Body of pancreas (tissue), 4 donors: ENCODE measurements at regions not wholly inside any gene's neighbourhood (a gene's known extent, or its start where the extent isn't known, plus 50 kb on each side); places are given as distances from the start of the nearest gene placed in this dataset.

Experiments
- ATAC-seq: fragments of 150-250 bp; one replicate; pipeline ENCODE4 v1.9.1; 2016
- DNase-seq, 4 donors: peaks; one replicate each; pipeline ENCODE4 v3.0.0-alpha.2; 2019
- H3K27ac ChIP-seq, 4 donors: fragments of 200-600 bp; sonication (generic); 1 replicate in 3 of 4; 2 replicates in 1 of 4; pipeline versions ENCODE4 v1.5.1 to v1.6.1; 2016 to 2019; ENCODE audit warnings: mild to moderate bottlenecking in 1 of 4, mixed read lengths in 1 of 4, moderate library complexity in 1 of 4
- H3K27me3 ChIP-seq, 2 donors: fragments of 200-600 bp; sonication (generic); one replicate each; pipeline ENCODE4 v1.6.0; 2016; ENCODE audit warnings: mild to moderate bottlenecking in 1 of 2
- H3K36me3 ChIP-seq, 2 donors: fragments of 200-600 bp; sonication (generic); replicated peaks in 1 of 2; 2 replicates each; pipeline ENCODE4 v1.5.1; 2016; ENCODE audit warnings: low read depth in 2 of 2; ENCODE audit not compliant: insufficient read depth in 1 of 2
- H3K4me1 ChIP-seq: fragments of 200-600 bp; sonication (generic); one replicate; pipeline ENCODE4 v1.6.0; 2016
- H3K4me3 ChIP-seq, 2 donors: fragments of 200-600 bp; sonication (generic); 1 replicate in 1 of 2; 2 replicates in 1 of 2; pipeline ENCODE4 v1.5.1; 2016 to 2019
- H3K9me3 ChIP-seq, 3 donors: fragments of 200-600 bp; sonication (generic); 1 replicate in 2 of 3; 2 replicates in 1 of 3; pipeline ENCODE4 v1.5.1; 2016
- CTCF ChIP-seq, 7 experiments: fragments of 450-650 bp in 4 of 7; fragments of 200-600 bp in 3 of 7; sonication (generic) in 3 of 7; IDR thresholded peaks; one replicate each; pipeline ENCODE4 v1.5.1; 2016 to 2019; ENCODE audit warnings: antibody characterized with exemption in 7 of 7
- POLR2A ChIP-seq, 3 donors: fragments of 450-650 bp; IDR thresholded peaks; one replicate each; pipeline ENCODE4 v1.6.1; 2016; ENCODE audit warnings: antibody characterized with exemption in 3 of 3, mild to moderate bottlenecking in 2 of 3
- WGBS, 2 donors: methylation state at CpG; one replicate each; pipeline ENCODE4 v1.1.5; 2017; 5-methylcytosine and 5-hydroxymethylcytosine counted together
- intact Hi-C: fragments of 100-400 bp; cut with DNase I; formaldehyde crosslinking; loops from one replicate; pipeline ENCODE4 v1.15.1; 2023

GRCh38 chr15:92336419-92336987 lies 57.2 kb upstream of the ST8SIA2 start:
- H3K27ac ChIP-seq = no peak overlapping the region
- 56 to 66% methylated on average over 2 of the region's 2 CpGs for WGBS, 2 donors
- no peaks in the 10 kb centered on the region for H3K9me3 ChIP-seq
- intact Hi-C loops = no loop called here
- TF ChIP-seq CTCF (IDR thresholded peaks at IDR 0.05) (no peak), POLR2A (IDR thresholded peaks at IDR 0.05) (no peak)
- H3K4me3 ChIP-seq = no peak overlapping the region
- ATAC-seq (no peak), DNase-seq (no peak)
- no peaks in the 10 kb centered on the region for H3K27me3 ChIP-seq
- no peaks in the 10 kb centered on the region for H3K36me3 ChIP-seq
- no peaks in the 10 kb centered on the region for H3K4me1 ChIP-seq

- Histone ChIP-seq H3K27me3 (no peaks in the 10 kb centered on the region), H3K27ac (no peak overlapping the region), H3K36me3 (no peaks in the 10 kb centered on the region), H3K9me3 (no peaks in the 10 kb centered on the region), H3K4me3 (no peak overlapping the region), H3K4me1 (no peaks in the 10 kb centered on the region)
- DNase-seq (no peak), ATAC-seq (no peak)
- intact Hi-C loops = no loop called here
- TF ChIP-seq CTCF (IDR thresholded peaks at IDR 0.05) = no peak
- TF ChIP-seq POLR2A (IDR thresholded peaks at IDR 0.05) = no peak
- WGBS, 2 donors = 65 to 69% methylated on average over 3 of the region's 3 CpGs
Observed at GRCh38 chr15:92339361-92339760, 54.3 kb upstream of the ST8SIA2 start.
